ENCODE measurements at regions not wholly inside any gene's neighbourhood (a gene's known extent, or its start where the extent isn't known, plus 50 kb on each side); places are given as distances from the start of the nearest gene placed in this dataset.

DNA sequence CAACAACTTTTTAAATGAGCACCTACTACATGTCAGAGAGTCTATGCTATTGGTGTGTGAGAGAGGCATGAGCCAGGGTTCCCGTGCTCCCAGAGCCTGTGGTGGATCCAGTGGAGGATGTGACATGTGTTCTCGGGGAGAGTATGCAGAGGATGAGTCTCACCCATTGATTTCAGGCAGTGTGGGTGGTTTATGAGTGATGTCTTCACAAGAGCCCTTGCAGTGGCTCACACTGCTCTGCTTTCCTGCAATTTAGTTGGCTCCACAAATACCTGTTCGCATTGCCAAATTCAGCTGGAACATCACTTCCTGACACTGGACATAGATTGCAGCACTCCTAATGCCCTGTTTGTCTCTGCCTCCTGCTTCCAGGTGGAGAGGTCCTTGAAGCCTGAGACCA, 243.6 kb upstream of the CXCR4 start:
- Histone ChIP-seq H3K4me3 (ENCODE audit: low read length) (no peak overlapping the region), H3K27ac (ENCODE audit: low read length) (no peak overlapping the region), H3K79me2 (replicated peaks; ENCODE audit: insufficient read depth, low read length) (no peaks in the 10 kb centered on the region), H4K20me1 (ENCODE audit: insufficient read depth) (no peaks in the 10 kb centered on the region), H3K27me3 (ENCODE audit: insufficient read depth, low read depth, low read length) (no peaks in the 10 kb centered on the region), H3F3A (ENCODE audit: insufficient read depth, low read length, poor library complexity, severe bottlenecking) (no peaks in the 10 kb centered on the region), H3K9ac (ENCODE audit: low read length) (no peak overlapping the region), H3K9me3 (ENCODE audit: low read length) (no peaks in the 10 kb centered on the region), H3K9me2 (ENCODE audit: insufficient read depth, low read length) (no peaks in the 10 kb centered on the region), H3K4me2 (ENCODE audit: low read length) (no peak overlapping the region), H2AFZ (ENCODE audit: low read depth, low read length) (no peak overlapping the region), H3K36me3 (ENCODE audit: insufficient read depth, low read length) (no peaks in the 10 kb centered on the region)
- no peak for TF ChIP-seq REST (IDR thresholded peaks at IDR 0.05; ENCODE audit: borderline replicate concordance)
- TF ChIP-seq SMC3 (conservative IDR thresholded peaks at IDR 0.05; ENCODE audit: poor library complexity) = no peak
- no peak for TF ChIP-seq EP300 (conservative IDR thresholded peaks at IDR 0.05; ENCODE audit: poor library complexity, severe bottlenecking)
- no peak for TF ChIP-seq RAD21 (conservative IDR thresholded peaks at IDR 0.05)
- TF ChIP-seq MXI1 (conservative IDR thresholded peaks at IDR 0.05; ENCODE audit: poor library complexity, severe bottlenecking) = no peak
- TF ChIP-seq POLR2AphosphoS5 (IDR thresholded peaks at IDR 0.05) = no peak
- no peak for TF ChIP-seq EZH2 (IDR thresholded peaks at IDR 0.05; ENCODE audit: borderline replicate concordance, insufficient read depth, low read length, poor library complexity, severe bottlenecking)
- TF ChIP-seq, protein P1, sequence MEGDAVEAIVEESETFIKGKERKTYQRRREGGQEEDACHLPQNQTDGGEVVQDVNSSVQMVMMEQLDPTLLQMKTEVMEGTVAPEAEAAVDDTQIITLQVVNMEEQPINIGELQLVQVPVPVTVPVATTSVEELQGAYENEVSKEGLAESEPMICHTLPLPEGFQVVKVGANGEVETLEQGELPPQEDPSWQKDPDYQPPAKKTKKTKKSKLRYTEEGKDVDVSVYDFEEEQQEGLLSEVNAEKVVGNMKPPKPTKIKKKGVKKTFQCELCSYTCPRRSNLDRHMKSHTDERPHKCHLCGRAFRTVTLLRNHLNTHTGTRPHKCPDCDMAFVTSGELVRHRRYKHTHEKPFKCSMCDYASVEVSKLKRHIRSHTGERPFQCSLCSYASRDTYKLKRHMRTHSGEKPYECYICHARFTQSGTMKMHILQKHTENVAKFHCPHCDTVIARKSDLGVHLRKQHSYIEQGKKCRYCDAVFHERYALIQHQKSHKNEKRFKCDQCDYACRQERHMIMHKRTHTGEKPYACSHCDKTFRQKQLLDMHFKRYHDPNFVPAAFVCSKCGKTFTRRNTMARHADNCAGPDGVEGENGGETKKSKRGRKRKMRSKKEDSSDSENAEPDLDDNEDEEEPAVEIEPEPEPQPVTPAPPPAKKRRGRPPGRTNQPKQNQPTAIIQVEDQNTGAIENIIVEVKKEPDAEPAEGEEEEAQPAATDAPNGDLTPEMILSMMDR (IDR thresholded peaks at IDR 0.05; ENCODE audit: poor library complexity, severe bottlenecking) = no peak
- TF ChIP-seq TAF1 (IDR thresholded peaks at IDR 0.05; ENCODE audit: low read depth) = no peak

DNA sequence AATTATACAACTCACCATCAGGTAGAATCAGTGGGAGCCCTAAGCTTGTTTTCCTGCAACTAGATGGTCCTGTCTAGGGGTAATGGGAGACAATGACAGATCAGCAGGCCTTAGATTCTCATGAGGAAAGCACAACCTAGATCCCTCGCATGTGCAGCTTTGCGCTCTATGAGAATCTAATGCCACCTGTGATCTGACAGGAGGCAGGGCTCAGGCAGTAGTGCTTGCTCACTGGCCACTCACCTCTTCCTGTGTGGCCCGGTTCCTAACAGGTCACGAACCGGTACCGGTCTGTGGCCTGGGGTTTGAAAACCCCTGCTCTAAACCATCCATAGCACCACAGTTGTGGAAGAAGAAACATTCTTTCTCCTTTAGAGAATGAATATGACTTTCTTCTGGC, 242.8 kb upstream of the CXCR4 start:
- H2AFZ ChIP-seq (ENCODE audit: low read depth, low read length) = no peak overlapping the region
- no peak overlapping the region for H3K9ac ChIP-seq (ENCODE audit: low read length)
- no peaks in the 10 kb centered on the region for H3F3A ChIP-seq (ENCODE audit: insufficient read depth, low read length, poor library complexity, severe bottlenecking)
- TF ChIP-seq TAF1 (IDR thresholded peaks at IDR 0.05; ENCODE audit: low read depth) (no peak), MXI1 (conservative IDR thresholded peaks at IDR 0.05; ENCODE audit: poor library complexity, severe bottlenecking) (no peak), REST (IDR thresholded peaks at IDR 0.05; ENCODE audit: borderline replicate concordance) (no peak), EP300 (conservative IDR thresholded peaks at IDR 0.05; ENCODE audit: poor library complexity, severe bottlenecking) (no peak), RAD21 (conservative IDR thresholded peaks at IDR 0.05) (no peak), POLR2AphosphoS5 (IDR thresholded peaks at IDR 0.05) (no peak), EZH2 (IDR thresholded peaks at IDR 0.05; ENCODE audit: borderline replicate concordance, insufficient read depth, low read length, poor library complexity, severe bottlenecking) (no peak), SMC3 (conservative IDR thresholded peaks at IDR 0.05; ENCODE audit: poor library complexity) (no peak)
- TF ChIP-seq, protein P1 (IDR thresholded peaks at IDR 0.05; ENCODE audit: poor library complexity, severe bottlenecking) = no peak
- H4K20me1 ChIP-seq (ENCODE audit: insufficient read depth) = no peaks in the 10 kb centered on the region
- no peaks in the 10 kb centered on the region for H3K9me2 ChIP-seq (ENCODE audit: insufficient read depth, low read length)
- H3K4me3 ChIP-seq (ENCODE audit: low read length) = no peak overlapping the region
- H3K27me3 ChIP-seq (ENCODE audit: insufficient read depth, low read depth, low read length) = no peaks in the 10 kb centered on the region
- H3K4me2 ChIP-seq (ENCODE audit: low read length) = no peak overlapping the region
- no peaks in the 10 kb centered on the region for H3K79me2 ChIP-seq (replicated peaks; ENCODE audit: insufficient read depth, low read length)
- no peaks in the 10 kb centered on the region for H3K9me3 ChIP-seq (ENCODE audit: low read length)
- H3K36me3 ChIP-seq (ENCODE audit: insufficient read depth, low read length) = no peaks in the 10 kb centered on the region
- H3K27ac ChIP-seq (ENCODE audit: low read length) = no peak overlapping the region

Measured in neural cell (in vitro differentiated cells).